ENCODE measurements at regions not wholly inside any gene's neighbourhood (a gene's known extent, or its start where the extent isn't known, plus 50 kb on each side); places are given as distances from the start of the nearest gene placed in this dataset.

DNA sequence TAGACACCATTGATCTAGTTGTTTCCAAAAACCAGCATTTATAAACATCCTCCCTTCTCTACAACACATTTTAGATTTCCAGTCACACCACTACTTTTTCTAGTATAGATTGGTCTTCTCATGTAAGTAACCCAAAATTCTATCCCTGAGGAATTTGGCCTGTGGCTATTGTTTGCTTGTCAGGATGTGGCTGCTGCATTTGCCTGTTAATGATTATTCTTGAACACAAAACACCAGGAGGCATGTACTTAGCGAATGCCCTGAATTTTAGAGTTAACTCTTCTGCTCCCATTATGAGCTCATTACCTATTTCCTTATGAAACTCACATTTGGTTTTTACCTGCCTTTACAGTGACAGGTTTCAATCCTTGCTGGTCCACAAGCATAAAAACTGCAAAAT is 102.0 kb upstream of the FSTL5 start:
- H3K9ac ChIP-seq (ENCODE audit: low read length), result no peak overlapping the region
- DNase-seq (ENCODE audit: low read depth), result no peak
- peaks cover 35% of the 10 kb centered on the region for H3K9me3 ChIP-seq (ENCODE audit: control insufficient read depth, low read length)
- H3K27me3 ChIP-seq (replicated peaks; ENCODE audit: control insufficient read depth, insufficient read depth, low read length), result no peaks in the 10 kb centered on the region
- no peak overlapping the region for H3K4me3 ChIP-seq (ENCODE audit: low read length)
- H3K36me3 ChIP-seq (ENCODE audit: control insufficient read depth, insufficient read depth, low read length, severe bottlenecking), result no peaks in the 10 kb centered on the region
- H3K4me1 ChIP-seq (ENCODE audit: control insufficient read depth, insufficient read depth, low read length), result no peaks in the 10 kb centered on the region

DNA sequence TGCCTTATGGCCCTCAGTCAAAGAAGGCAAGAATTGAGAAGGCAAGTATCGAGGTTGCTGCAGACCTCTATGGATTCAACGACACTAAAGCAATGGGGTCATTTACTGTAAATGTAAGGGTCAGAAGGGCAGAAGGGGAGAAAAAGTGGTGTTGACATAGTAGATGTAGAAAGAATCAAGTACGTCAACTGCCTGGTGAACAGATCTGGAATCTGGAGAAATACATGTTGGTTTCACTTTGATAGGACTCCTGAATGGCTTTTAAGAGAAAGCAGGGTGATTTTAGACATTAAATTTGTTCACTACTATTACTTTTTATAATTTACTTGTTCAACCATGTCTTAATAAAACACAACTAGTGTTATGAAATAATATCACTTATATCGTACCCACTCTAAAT is 81.3 kb upstream of the FSTL5 start:
- Histone ChIP-seq H3K9ac (ENCODE audit: low read length) (no peak overlapping the region), H3K36me3 (ENCODE audit: control insufficient read depth, insufficient read depth, low read length, severe bottlenecking) (no peaks in the 10 kb centered on the region), H3K9me3 (ENCODE audit: control insufficient read depth, low read length) (no peaks in the 10 kb centered on the region), H3K4me3 (ENCODE audit: low read length) (no peak overlapping the region), H3K4me1 (ENCODE audit: control insufficient read depth, insufficient read depth, low read length) (no peaks in the 10 kb centered on the region), H3K27me3 (replicated peaks; ENCODE audit: control insufficient read depth, insufficient read depth, low read length) (no peaks in the 10 kb centered on the region)
- no peak for DNase-seq (ENCODE audit: low read depth)

DNA sequence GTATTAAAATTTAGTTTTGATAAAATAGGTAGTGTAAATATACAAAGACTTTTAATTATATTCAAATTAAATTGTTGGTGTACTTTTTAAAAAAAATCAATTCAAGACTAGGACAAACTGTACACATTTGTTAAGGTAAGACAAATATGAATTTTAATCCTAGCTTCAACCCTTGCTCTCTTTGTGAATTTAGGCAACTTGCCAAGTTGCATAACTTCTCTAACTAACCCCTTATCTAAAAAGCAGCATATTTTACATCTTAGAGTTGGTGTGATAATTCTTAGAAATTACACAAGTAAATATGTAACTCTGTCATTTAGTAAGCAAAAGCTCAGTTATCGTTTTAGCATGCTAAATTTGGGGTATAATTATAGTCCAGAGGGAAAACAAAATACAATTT is 78.1 kb upstream of the FSTL5 start:
- Histone ChIP-seq H3K27me3 (replicated peaks; ENCODE audit: control insufficient read depth, insufficient read depth, low read length) (no peaks in the 10 kb centered on the region), H3K9me3 (ENCODE audit: control insufficient read depth, low read length) (no peaks in the 10 kb centered on the region), H3K36me3 (ENCODE audit: control insufficient read depth, insufficient read depth, low read length, severe bottlenecking) (no peaks in the 10 kb centered on the region), H3K9ac (ENCODE audit: low read length) (no peak overlapping the region), H3K4me1 (ENCODE audit: control insufficient read depth, insufficient read depth, low read length) (no peaks in the 10 kb centered on the region), H3K4me3 (ENCODE audit: low read length) (no peak overlapping the region)
- DNase-seq (ENCODE audit: low read depth), result peak; percentile 1

DNA sequence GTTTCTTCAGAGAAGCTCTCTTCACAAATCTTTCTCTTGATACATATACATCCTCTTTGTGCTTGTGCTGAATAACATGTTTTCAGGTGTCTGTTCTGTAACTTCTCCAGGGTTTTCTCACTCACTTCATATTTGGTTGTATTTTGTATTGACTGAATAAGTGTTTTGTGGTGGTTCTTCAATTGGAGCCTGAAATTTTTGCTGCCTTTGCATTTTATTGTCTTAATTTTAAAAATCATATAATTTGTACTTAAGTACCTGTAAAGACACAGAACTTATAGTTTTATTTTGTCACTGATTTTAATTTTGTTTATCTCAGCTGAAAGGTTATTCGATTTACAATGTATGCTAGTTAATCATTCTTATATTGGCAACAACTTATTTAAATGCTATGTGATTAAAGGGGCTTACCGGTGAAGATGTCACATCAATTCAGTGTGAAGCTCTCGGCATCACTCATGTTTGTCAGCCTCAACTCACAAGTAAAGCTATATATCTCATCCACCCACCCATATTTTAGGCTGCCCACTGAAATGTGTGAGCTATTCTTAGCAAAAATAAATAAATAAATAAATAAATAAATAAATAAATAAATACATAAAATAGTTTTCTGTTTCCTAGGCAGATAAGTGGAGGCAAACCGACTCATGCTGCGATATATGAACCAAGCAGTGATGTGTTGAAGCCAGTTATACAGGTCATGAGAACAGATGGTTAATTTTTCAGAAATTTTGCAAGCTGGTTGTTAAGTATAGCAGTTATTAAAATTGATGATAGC is 76.4 kb upstream of the FSTL5 start:
- no peaks in the 10 kb centered on the region for H3K36me3 ChIP-seq (ENCODE audit: control insufficient read depth, insufficient read depth, low read length, severe bottlenecking)
- no peaks in the 10 kb centered on the region for H3K4me1 ChIP-seq (ENCODE audit: control insufficient read depth, insufficient read depth, low read length)
- H3K9me3 ChIP-seq (ENCODE audit: control insufficient read depth, low read length), result no peaks in the 10 kb centered on the region
- no peaks in the 10 kb centered on the region for H3K27me3 ChIP-seq (replicated peaks; ENCODE audit: control insufficient read depth, insufficient read depth, low read length)
- DNase-seq (ENCODE audit: low read depth), result no peak
- H3K9ac ChIP-seq (ENCODE audit: low read length), result no peak overlapping the region
- no peak overlapping the region for H3K4me3 ChIP-seq (ENCODE audit: low read length)

DNA sequence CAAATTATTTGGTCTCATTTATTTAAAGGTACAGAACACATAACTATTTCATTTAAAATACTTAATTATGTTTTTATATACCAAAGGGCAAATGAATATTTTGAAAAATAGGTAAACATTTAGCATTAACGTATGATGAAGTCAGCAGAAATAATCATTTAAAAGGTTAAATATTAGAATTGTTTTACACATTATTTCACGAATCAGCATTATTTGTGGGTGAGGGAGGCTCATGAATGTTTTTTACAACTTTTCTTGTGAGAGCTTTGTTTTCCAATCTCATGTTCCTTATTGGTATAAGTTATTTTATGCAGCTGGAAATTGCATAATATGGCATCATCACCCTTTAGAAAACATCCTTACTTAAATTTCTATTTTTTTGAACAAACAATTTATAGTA is 73.9 kb upstream of the FSTL5 start:
- no peak for DNase-seq (ENCODE audit: low read depth)
- Histone ChIP-seq H3K36me3 (ENCODE audit: control insufficient read depth, insufficient read depth, low read length, severe bottlenecking) (no peaks in the 10 kb centered on the region), H3K9ac (ENCODE audit: low read length) (no peak overlapping the region)

DNA sequence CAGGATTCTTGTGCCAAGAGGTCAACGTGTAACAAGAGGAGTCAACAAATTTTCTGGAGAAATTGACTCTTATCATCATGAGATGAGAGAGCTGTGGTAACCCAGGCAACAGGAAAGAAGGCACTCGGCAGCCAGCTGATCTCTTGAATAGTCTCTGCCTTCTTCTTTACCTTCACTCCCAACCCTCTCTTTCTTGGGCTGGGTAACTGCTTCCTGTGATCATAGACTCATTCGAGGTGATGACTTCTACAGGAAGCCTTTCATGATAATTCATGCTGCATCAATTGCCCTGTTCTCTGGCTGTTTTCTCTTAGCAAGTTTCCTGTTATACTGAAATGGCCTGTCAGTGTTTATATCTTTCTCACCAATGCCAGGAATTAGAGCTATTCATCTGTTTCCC is 70.8 kb upstream of the FSTL5 start:
- no peak overlapping the region for H3K4me3 ChIP-seq (ENCODE audit: low read length)
- H3K4me1 ChIP-seq (ENCODE audit: control insufficient read depth, insufficient read depth, low read length), result no peaks in the 10 kb centered on the region
- H3K27me3 ChIP-seq (replicated peaks; ENCODE audit: control insufficient read depth, insufficient read depth, low read length), result no peaks in the 10 kb centered on the region
- H3K36me3 ChIP-seq (ENCODE audit: control insufficient read depth, insufficient read depth, low read length, severe bottlenecking), result no peaks in the 10 kb centered on the region
- H3K9me3 ChIP-seq (ENCODE audit: control insufficient read depth, low read length), result no peaks in the 10 kb centered on the region
- DNase-seq (ENCODE audit: low read depth), result no peak
- H3K9ac ChIP-seq (ENCODE audit: low read length), result no peak overlapping the region

More for the DNA sequence above, 73.9 kb upstream of the FSTL5 start:
- Histone ChIP-seq H3K4me1 (ENCODE audit: control insufficient read depth, insufficient read depth, low read length) (no peaks in the 10 kb centered on the region), H3K9me3 (ENCODE audit: control insufficient read depth, low read length) (no peaks in the 10 kb centered on the region), H3K4me3 (ENCODE audit: low read length) (no peak overlapping the region), H3K27me3 (replicated peaks; ENCODE audit: control insufficient read depth, insufficient read depth, low read length) (no peaks in the 10 kb centered on the region)

DNA sequence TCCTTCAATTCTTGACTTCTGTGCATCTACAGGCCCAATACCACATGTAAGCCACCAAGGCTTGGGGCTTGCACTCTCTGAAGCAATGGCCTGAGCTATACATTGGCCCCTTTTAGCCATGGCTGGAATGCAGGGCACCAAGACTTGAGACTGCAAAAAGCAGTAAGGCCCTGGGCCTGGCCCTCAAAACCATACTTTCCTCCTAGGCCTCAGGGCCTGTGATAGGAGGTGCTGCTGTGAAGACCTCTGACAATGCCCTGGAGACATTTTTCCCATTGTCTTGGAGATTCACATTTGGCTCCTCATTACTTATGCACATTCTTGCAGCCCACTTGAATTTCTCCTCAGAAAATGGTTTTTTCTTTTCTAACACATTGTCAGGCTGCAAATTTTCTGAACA is 68.5 kb upstream of the FSTL5 start:
- H3K27me3 ChIP-seq (replicated peaks; ENCODE audit: control insufficient read depth, insufficient read depth, low read length), result no peaks in the 10 kb centered on the region
- no peak overlapping the region for H3K9ac ChIP-seq (ENCODE audit: low read length)
- no peak for DNase-seq (ENCODE audit: low read depth)
- no peaks in the 10 kb centered on the region for H3K9me3 ChIP-seq (ENCODE audit: control insufficient read depth, low read length)
- H3K4me3 ChIP-seq (ENCODE audit: low read length), result no peak overlapping the region
- H3K4me1 ChIP-seq (ENCODE audit: control insufficient read depth, insufficient read depth, low read length), result no peaks in the 10 kb centered on the region
- no peaks in the 10 kb centered on the region for H3K36me3 ChIP-seq (ENCODE audit: control insufficient read depth, insufficient read depth, low read length, severe bottlenecking)

DNA sequence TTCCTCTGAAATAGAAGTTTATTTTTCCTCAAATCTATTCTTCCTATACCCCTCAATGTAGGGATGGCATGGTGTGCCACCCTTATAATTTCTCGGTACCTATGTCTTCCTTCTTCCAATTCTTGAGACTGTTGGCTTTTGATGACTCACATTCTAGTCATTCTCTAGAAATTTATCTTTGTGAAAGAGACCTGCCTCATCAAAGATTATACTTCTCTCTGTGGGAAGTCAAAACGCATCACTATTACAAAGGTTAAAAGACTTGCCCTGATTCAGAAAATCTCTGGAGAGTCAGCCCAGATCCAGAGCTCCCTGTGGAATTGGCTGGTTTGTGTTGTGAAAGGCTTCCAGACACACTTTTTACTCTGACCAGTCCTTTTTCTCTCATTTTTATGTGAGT is 65.9 kb upstream of the FSTL5 start:
- Histone ChIP-seq H3K36me3 (ENCODE audit: control insufficient read depth, insufficient read depth, low read length, severe bottlenecking) (no peaks in the 10 kb centered on the region), H3K27me3 (replicated peaks; ENCODE audit: control insufficient read depth, insufficient read depth, low read length) (no peaks in the 10 kb centered on the region), H3K4me1 (ENCODE audit: control insufficient read depth, insufficient read depth, low read length) (no peaks in the 10 kb centered on the region), H3K4me3 (ENCODE audit: low read length) (no peak overlapping the region), H3K9me3 (ENCODE audit: control insufficient read depth, low read length) (no peaks in the 10 kb centered on the region), H3K9ac (ENCODE audit: low read length) (no peak overlapping the region)
- DNase-seq (ENCODE audit: low read depth), result no peak

DNA sequence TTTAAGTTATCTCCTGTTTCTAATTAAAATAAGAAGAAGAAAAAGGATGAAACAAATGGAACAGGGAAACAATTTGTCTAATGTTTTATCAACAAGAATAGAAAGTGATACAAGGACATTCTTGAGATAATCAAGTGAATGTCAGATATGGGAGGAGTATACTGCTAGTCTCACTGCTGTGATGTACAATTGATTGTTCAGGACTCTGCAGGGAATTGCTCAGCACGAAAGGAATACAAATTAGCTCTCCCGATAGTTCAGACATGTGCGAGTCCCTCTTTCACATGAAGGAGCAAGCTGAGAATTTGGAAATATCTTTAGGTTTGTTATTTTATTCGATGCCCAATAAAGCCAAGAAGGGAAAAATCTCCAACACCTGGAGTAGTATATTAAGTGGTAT is 57.3 kb upstream of the FSTL5 start:
- H3K9me3 ChIP-seq (ENCODE audit: control insufficient read depth, low read length), result no peaks in the 10 kb centered on the region
- H3K4me3 ChIP-seq (ENCODE audit: low read length), result no peak overlapping the region
- DNase-seq (ENCODE audit: low read depth), result no peak
- H3K4me1 ChIP-seq (ENCODE audit: control insufficient read depth, insufficient read depth, low read length), result no peaks in the 10 kb centered on the region
- H3K36me3 ChIP-seq (ENCODE audit: control insufficient read depth, insufficient read depth, low read length, severe bottlenecking), result no peaks in the 10 kb centered on the region
- H3K27me3 ChIP-seq (replicated peaks; ENCODE audit: control insufficient read depth, insufficient read depth, low read length), result no peaks in the 10 kb centered on the region
- no peak overlapping the region for H3K9ac ChIP-seq (ENCODE audit: low read length)

All from adipocyte (in vitro differentiated cells).